Ovary (tissue), 7 donors: ENCODE measurements at regions not wholly inside any gene's neighbourhood (a gene's known extent, or its start where the extent isn't known, plus 50 kb on each side); places are given as distances from the start of the nearest gene placed in this dataset.

Experiments used
- DNase-seq, 5 donors: peaks; one replicate each; pipeline ENCODE4 v3.0.0-alpha.2; 2019 to 2020
- H3K27ac ChIP-seq, 2 donors: fragments of 200-600 bp; one replicate each; pipeline versions ENCODE4 v1.5.1 to v1.8.0; 2019 to 2022
- H3K27me3 ChIP-seq: fragments of 200-600 bp; one replicate; pipeline ENCODE4 v1.8.0; 2022
- H3K36me3 ChIP-seq: fragments of 200-600 bp; sonication (generic); one replicate; pipeline ENCODE4 v1.5.1; 2019
- H3K4me1 ChIP-seq: one replicate; pipeline ENCODE4 v1.8.1; 2013; ENCODE audit warnings: mild to moderate bottlenecking, moderate library complexity; ENCODE audit not compliant: insufficient read depth
- H3K4me3 ChIP-seq: fragments of 200-600 bp; sonication (generic); one replicate; pipeline ENCODE4 v1.5.1; 2017
- H3K9me3 ChIP-seq, 2 donors: fragments of 200-600 bp in 1 of 2; sonication (generic) in 1 of 2; one replicate each; pipeline versions ENCODE4 v1.5.1 to v1.8.1; 2013 to 2019; ENCODE audit warnings: mild to moderate bottlenecking in 1 of 2, moderate library complexity in 1 of 2
- CTCF ChIP-seq, 3 donors: fragments of 450-650 bp in 2 of 3; fragments of 200-600 bp in 1 of 3; IDR thresholded peaks; one replicate each; pipeline versions ENCODE4 v1.5.1 to v1.8.0; 2016 to 2022; ENCODE audit warnings: antibody characterized with exemption in 3 of 3, mild to moderate bottlenecking in 1 of 3
- EP300 ChIP-seq: sonication (generic); formaldehyde crosslinking; IDR thresholded peaks from one replicate; pipeline ENCODE4 v1.6.1; 2017; ENCODE audit warnings: antibody characterized with exemption
- POLR2A ChIP-seq: fragments of 450-650 bp; IDR thresholded peaks from one replicate; pipeline ENCODE4 v1.6.1; 2017; ENCODE audit warnings: antibody characterized with exemption, mild to moderate bottlenecking, moderate library complexity
- WGBS, 3 donors: extraction: QIAGEN DNeasy Blood & Tissue Kit in 1 of 3; methylation state at CpG; one replicate each; pipeline versions ENCODE4 v1.1.5 to v1.1.7; 2013 to 2017; 5-methylcytosine and 5-hydroxymethylcytosine counted together
- intact Hi-C, 4 donors: fragments of 100-400 bp; cut with DNase I; formaldehyde crosslinking; loops; one replicate each; pipeline versions ENCODE4 v1.11.0 to v1.15.1; 2022 to 2023
- donor health status: DM: no; HTN: no; CAD: no; lungs with moderate emphysema.
- donor health status: DM: no; HTN: no; CAD: no.
- donor health status: Bipolar disorder and iron deficiency.
- donor health status: DM: no; HTN: no; CAD: no.
- donor health status: DM: yes; HTN: yes; CAD: no.

GRCh38 chr21:41582298-41582840, 74.4 kb upstream of the TMPRSS2 start:
- Histone ChIP-seq H3K27me3 (no peaks in the 10 kb centered on the region), H3K27ac (no peak overlapping the region), H3K4me3 (no peak overlapping the region), H3K36me3 (no peaks in the 10 kb centered on the region), H3K9me3 (no peaks in the 10 kb centered on the region), H3K4me1 (peaks cover 1% of the 10 kb centered on the region)
- intact Hi-C loops, result no loop called here
- WGBS, 3 donors, result 86 to 90% (median 87%) methylated on average over 7 of the region's 7 CpGs
- DNase-seq, result no peak
- TF ChIP-seq POLR2A (no peak), EP300 (no peak), CTCF (IDR thresholded peaks at IDR 0.05) (no peak)

GRCh38 chr21:41581592-41582228, 73.8 kb upstream of the TMPRSS2 start:
- Histone ChIP-seq H3K27me3 (no peaks in the 10 kb centered on the region), H3K9me3 (no peaks in the 10 kb centered on the region), H3K36me3 (no peaks in the 10 kb centered on the region), H3K27ac (no peak overlapping the region), H3K4me3 (no peak overlapping the region), H3K4me1 (peaks cover 1% of the 10 kb centered on the region)
- WGBS, 3 donors, result 81 to 86% (median 85%) methylated on average over 16 of the region's 16 CpGs
- TF ChIP-seq POLR2A (no peak), EP300 (no peak), CTCF (IDR thresholded peaks at IDR 0.05) (no peak)
- intact Hi-C loops, result no loop called here
- no peak for DNase-seq

GRCh38 chr21:41580758-41581554, 73.0 kb upstream of the TMPRSS2 start:
- Histone ChIP-seq H3K4me3 (no peak overlapping the region), H3K27ac (no peak overlapping the region), H3K36me3 (no peaks in the 10 kb centered on the region), H3K4me1 (peaks cover 1% of the 10 kb centered on the region), H3K27me3 (no peaks in the 10 kb centered on the region), H3K9me3 (no peaks in the 10 kb centered on the region)
- intact Hi-C loops, result no loop called here
- 82 to 84% (median 83%) methylated on average over 13 of the region's 13 CpGs for WGBS, 3 donors
- TF ChIP-seq CTCF (IDR thresholded peaks at IDR 0.05) (no peak), EP300 (no peak), POLR2A (no peak)
- no peak for DNase-seq

GRCh38 chr21:41579692-41580091, 71.7 kb upstream of the TMPRSS2 start:
- intact Hi-C loops, result no loop called here
- Histone ChIP-seq H3K27ac (no peak overlapping the region), H3K4me3 (no peak overlapping the region), H3K36me3 (no peaks in the 10 kb centered on the region), H3K9me3 (no peaks in the 10 kb centered on the region), H3K27me3 (no peaks in the 10 kb centered on the region), H3K4me1 (peaks cover 1% of the 10 kb centered on the region)
- TF ChIP-seq EP300, result no peak
- TF ChIP-seq CTCF (IDR thresholded peaks at IDR 0.05), result no peak
- TF ChIP-seq POLR2A, result no peak
- WGBS, 3 donors, result 67 to 88% (median 85%) methylated on average over 4 of the region's 4 CpGs
- DNase-seq, result no peak
